SJSA1 (cell line): ENCODE measurements at regions not wholly inside any gene's neighbourhood (a gene's known extent, or its start where the extent isn't known, plus 50 kb on each side); places are given as distances from the start of the nearest gene placed in this dataset.

Experiments used
- DNase-seq, 2 experiments: peaks; one replicate each; pipeline ENCODE4 v3.0.0-alpha.2; 2015 to 2020; ENCODE audit warnings: low spot score in 2 of 2, low read depth in 1 of 2
- H3K27ac ChIP-seq: fragments of 250-450 bp; sonication (Bioruptor Pico); 2 replicates; pipeline ENCODE4 v1.5.1; 2020; ENCODE audit warnings: mild to moderate bottlenecking, moderate library complexity
- H3K27me3 ChIP-seq: fragments of 250-450 bp; sonication (Bioruptor Pico); replicated peaks from 2 replicates; pipeline ENCODE4 v1.5.1; 2020; ENCODE audit warnings: mild to moderate bottlenecking, moderate library complexity
- H3K36me3 ChIP-seq: fragments of 250-450 bp; sonication (Bioruptor Pico); 2 replicates; pipeline ENCODE4 v1.5.1; 2020; ENCODE audit warnings: mild to moderate bottlenecking
- H3K4me1 ChIP-seq: fragments of 250-450 bp; sonication (Bioruptor Pico); replicated peaks from 2 replicates; pipeline ENCODE4 v1.6.1; 2021; ENCODE audit warnings: mild to moderate bottlenecking
- H3K4me3 ChIP-seq: fragments of 250-450 bp; sonication (Bioruptor Pico); 2 replicates; pipeline ENCODE4 v1.5.1; 2020; ENCODE audit warnings: mild to moderate bottlenecking
- H3K9me3 ChIP-seq: fragments of 250-450 bp; sonication (Bioruptor Pico); replicated peaks from 2 replicates; pipeline ENCODE4 v1.5.1; 2020; ENCODE audit warnings: mild to moderate bottlenecking

GRCh38 chr9:75397836-75398235 is 309.5 kb downstream of the OSTF1 start:
- Histone ChIP-seq H3K36me3 (no peaks in the 10 kb centered on the region), H3K4me3 (no peak overlapping the region), H3K9me3 (no peaks in the 10 kb centered on the region), H3K27ac (no peak overlapping the region), H3K4me1 (no peaks in the 10 kb centered on the region), H3K27me3 (no peaks in the 10 kb centered on the region)
- no peak for DNase-seq

- Histone ChIP-seq H3K36me3 (no peaks in the 10 kb centered on the region), H3K4me3 (no peak overlapping the region), H3K27me3 (no peaks in the 10 kb centered on the region), H3K9me3 (no peaks in the 10 kb centered on the region), H3K27ac (no peak overlapping the region), H3K4me1 (no peaks in the 10 kb centered on the region)
- no peak for DNase-seq
Measured at GRCh38 chr9:75408391-75408790, 320.1 kb downstream of the OSTF1 start.

DNA sequence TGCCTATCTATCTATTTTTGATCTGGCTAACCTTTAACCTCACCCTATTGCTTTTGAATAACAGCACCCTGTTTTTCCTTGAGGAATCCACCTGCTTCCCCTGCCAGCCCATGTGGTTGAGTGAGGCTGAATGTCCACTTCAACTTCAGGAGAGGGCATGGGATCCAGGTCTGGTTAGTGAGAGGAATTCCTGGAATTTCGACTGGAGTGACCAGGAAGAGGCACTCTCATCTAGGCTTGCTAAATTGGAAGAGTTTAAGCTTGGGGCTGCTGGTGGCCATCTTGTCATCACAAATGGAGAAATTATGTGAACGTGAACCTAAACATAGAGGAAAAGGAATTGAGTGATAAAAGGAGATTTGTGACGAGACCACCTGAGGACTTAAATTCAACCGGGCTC is 322.1 kb downstream of the OSTF1 start:
- H3K36me3 ChIP-seq = no peaks in the 10 kb centered on the region
- no peak for DNase-seq
- no peaks in the 10 kb centered on the region for H3K27me3 ChIP-seq
- H3K27ac ChIP-seq = no peak overlapping the region
- H3K9me3 ChIP-seq = no peaks in the 10 kb centered on the region
- no peak overlapping the region for H3K4me3 ChIP-seq
- H3K4me1 ChIP-seq = no peaks in the 10 kb centered on the region

DNA sequence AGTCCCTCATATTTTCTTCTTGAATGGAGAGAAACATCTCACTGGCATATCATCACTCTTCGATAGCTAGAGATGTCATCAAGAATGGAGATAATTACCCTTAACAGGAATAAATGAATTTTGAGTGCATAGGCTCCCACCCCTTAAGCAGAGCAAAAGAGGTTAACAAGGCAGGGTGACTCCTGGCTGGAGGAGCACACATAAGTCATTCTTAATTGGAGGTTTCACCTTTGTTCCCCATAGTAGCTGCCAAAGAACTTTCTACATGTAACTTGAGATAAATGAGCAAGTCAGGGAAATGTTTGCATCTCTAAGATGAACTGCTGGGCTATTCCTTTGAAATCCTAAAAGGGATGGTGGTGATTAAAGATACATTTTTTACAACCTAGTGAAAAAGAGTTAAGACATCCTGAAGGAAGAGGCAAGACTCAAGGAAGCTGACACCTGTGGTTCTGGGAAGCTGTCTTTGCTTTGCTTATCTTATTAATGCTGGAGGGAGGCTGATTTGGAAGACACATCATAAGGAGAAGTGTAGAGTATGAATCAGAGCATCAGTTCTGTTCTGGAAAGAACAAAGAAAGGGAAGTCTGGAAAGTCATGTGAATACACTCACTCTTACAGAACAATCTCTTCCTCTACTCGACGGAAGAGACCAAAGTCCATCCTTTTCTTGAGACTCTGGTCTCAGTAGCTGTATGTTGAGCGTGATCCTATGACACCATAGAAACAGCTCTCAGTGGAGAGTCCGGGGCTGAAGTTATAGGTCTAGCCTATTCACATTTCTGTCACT is 326.3 kb downstream of the OSTF1 start:
- no peak for DNase-seq
- Histone ChIP-seq H3K4me3 (no peak overlapping the region), H3K4me1 (no peaks in the 10 kb centered on the region), H3K36me3 (no peaks in the 10 kb centered on the region), H3K9me3 (no peaks in the 10 kb centered on the region), H3K27ac (no peak overlapping the region), H3K27me3 (no peaks in the 10 kb centered on the region)

DNA sequence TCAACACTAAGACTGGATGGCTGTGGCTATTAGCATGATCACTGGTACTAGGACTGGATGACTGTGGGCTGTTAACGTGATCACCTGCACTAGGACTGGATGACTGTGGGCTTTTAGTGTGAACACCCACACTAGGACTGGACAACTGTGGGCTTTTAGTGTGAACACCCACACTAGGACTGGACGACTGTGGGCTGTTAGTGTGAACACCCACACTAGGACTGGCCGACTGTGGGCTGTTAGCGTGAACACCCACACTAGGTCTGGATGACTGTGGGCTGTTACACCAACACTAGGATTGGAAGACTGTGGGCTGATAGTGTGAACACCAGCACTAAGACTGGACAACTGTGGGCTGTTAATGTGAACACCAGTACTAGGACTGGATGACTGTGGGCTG is 329.2 kb downstream of the OSTF1 start:
- Histone ChIP-seq H3K27me3 (no peaks in the 10 kb centered on the region), H3K9me3 (no peaks in the 10 kb centered on the region), H3K4me3 (no peak overlapping the region), H3K27ac (no peak overlapping the region), H3K36me3 (no peaks in the 10 kb centered on the region), H3K4me1 (no peaks in the 10 kb centered on the region)
- DNase-seq = no peak

- Histone ChIP-seq H3K9me3 (no peaks in the 10 kb centered on the region), H3K36me3 (no peaks in the 10 kb centered on the region), H3K4me3 (no peak overlapping the region), H3K27ac (no peak overlapping the region), H3K4me1 (no peaks in the 10 kb centered on the region), H3K27me3 (no peaks in the 10 kb centered on the region)
- DNase-seq = no peak
Measured at GRCh38 chr9:75418518-75418917, 330.2 kb downstream of the OSTF1 start.

- Histone ChIP-seq H3K27me3 (no peaks in the 10 kb centered on the region), H3K4me3 (no peak overlapping the region), H3K27ac (no peak overlapping the region), H3K36me3 (no peaks in the 10 kb centered on the region), H3K9me3 (no peaks in the 10 kb centered on the region), H3K4me1 (no peaks in the 10 kb centered on the region)
- DNase-seq = no peak
Measured at GRCh38 chr9:75422944-75423522, 334.7 kb downstream of the OSTF1 start.

GRCh38 chr9:75429531-75430475 is 341.5 kb downstream of the OSTF1 start:
- Histone ChIP-seq H3K27me3 (no peaks in the 10 kb centered on the region), H3K9me3 (no peaks in the 10 kb centered on the region), H3K36me3 (no peaks in the 10 kb centered on the region), H3K27ac (no peak overlapping the region), H3K4me1 (no peaks in the 10 kb centered on the region), H3K4me3 (no peak overlapping the region)
- no peak for DNase-seq

- Histone ChIP-seq H3K9me3 (no peaks in the 10 kb centered on the region), H3K4me3 (no peak overlapping the region), H3K36me3 (no peaks in the 10 kb centered on the region), H3K4me1 (no peaks in the 10 kb centered on the region), H3K27me3 (no peaks in the 10 kb centered on the region), H3K27ac (no peak overlapping the region)
- DNase-seq = no peak
Measured at GRCh38 chr9:75431375-75431774, 343.1 kb downstream of the OSTF1 start.

DNA sequence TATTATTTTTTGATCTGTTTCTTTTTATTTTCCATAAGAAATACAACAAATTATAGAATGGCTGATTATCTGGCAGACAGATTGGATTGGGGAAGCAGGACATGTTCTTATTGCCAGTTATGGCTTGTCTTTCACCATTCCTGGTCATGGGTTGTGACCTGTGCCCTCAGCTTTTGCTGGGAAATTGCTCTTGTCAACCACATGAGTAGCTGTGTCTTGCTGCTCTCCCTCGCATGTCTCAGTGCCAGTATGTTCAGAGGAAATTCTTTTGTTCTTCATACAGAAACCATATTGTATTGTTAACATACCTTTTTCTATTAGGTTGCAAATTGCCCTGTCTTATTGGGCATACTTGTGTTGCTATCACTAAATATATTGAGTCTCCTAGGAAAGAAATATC is 344.1 kb downstream of the OSTF1 start:
- H3K36me3 ChIP-seq = no peaks in the 10 kb centered on the region
- no peak for DNase-seq

DNA sequence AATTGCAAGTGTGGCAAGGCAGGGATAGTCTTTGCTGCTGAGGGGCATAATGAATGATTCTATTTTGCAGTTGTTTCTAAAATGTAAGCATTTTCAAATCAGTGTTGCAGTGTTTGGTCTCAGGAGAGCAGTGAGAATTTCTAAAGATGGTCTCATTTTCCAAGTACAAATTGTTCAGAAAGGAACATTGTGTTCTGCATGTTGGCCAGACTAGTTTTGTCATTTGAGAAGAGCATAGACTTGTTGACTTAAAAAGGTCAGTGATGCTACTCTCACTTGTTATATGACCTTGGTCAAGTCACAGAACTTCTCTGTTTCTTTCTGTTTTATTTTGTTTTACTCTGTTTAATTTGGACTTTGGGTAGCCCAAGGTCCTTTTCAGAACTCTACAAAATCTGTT is 344.6 kb downstream of the OSTF1 start:
- Histone ChIP-seq H3K4me1 (no peaks in the 10 kb centered on the region), H3K27me3 (no peaks in the 10 kb centered on the region), H3K27ac (no peak overlapping the region), H3K9me3 (no peaks in the 10 kb centered on the region), H3K36me3 (no peaks in the 10 kb centered on the region), H3K4me3 (no peak overlapping the region)
- DNase-seq = no peak

More for the DNA sequence above, 344.1 kb downstream of the OSTF1 start:
- no peaks in the 10 kb centered on the region for H3K4me1 ChIP-seq
- H3K4me3 ChIP-seq = no peak overlapping the region
- no peaks in the 10 kb centered on the region for H3K9me3 ChIP-seq
- no peaks in the 10 kb centered on the region for H3K27me3 ChIP-seq
- H3K27ac ChIP-seq = no peak overlapping the region

DNA sequence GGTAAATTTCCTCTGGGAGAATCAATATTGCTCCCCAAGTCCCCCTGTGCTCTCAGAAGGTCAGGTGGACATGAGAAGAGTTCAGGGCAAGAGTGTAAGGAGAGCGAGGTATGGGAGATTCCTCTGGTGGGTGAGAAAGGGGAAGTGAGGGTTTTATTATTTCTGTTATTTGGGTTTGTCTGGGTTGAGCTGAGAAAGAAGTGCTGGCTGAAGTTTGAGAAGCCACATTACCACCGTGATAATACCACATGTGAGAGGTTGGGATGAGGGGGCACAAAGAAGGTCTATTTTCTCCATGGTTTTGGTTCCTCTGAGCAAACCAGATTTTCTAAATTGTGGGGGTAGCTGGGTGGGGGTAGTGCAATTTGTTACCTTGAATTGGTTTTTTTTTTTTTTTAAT is 350.4 kb downstream of the OSTF1 start:
- Histone ChIP-seq H3K4me3 (no peak overlapping the region), H3K36me3 (no peaks in the 10 kb centered on the region), H3K9me3 (no peaks in the 10 kb centered on the region), H3K27ac (no peak overlapping the region), H3K27me3 (no peaks in the 10 kb centered on the region), H3K4me1 (no peaks in the 10 kb centered on the region)
- no peak for DNase-seq

GRCh38 chr9:75440914-75441313 is 352.6 kb downstream of the OSTF1 start:
- Histone ChIP-seq H3K4me1 (no peaks in the 10 kb centered on the region), H3K9me3 (no peaks in the 10 kb centered on the region), H3K4me3 (no peak overlapping the region), H3K36me3 (no peaks in the 10 kb centered on the region), H3K27me3 (no peaks in the 10 kb centered on the region), H3K27ac (no peak overlapping the region)
- no peak for DNase-seq

- Histone ChIP-seq H3K4me3 (no peak overlapping the region), H3K4me1 (peaks cover 10% of the 10 kb centered on the region; the same call in 1 of the 2 replicates), H3K36me3 (no peaks in the 10 kb centered on the region), H3K27ac (no peak overlapping the region), H3K27me3 (no peaks in the 10 kb centered on the region), H3K9me3 (no peaks in the 10 kb centered on the region)
- no peak for DNase-seq
Measured at GRCh38 chr9:75445144-75445543, 356.8 kb downstream of the OSTF1 start.
